HEK293 (cell line): ENCODE measurements at regions not wholly inside any gene's neighbourhood (a gene's known extent, or its start where the extent isn't known, plus 50 kb on each side); places are given as distances from the start of the nearest gene placed in this dataset.
"Not testable (repeated sequence)": the region's sequence is repeated elsewhere in the genome, so short reads cannot be mapped to it uniquely, and the experiment has no call there.

ENCODE experiments used
- KLF10 ChIP-seq: fragments of 450-650 bp; IDR thresholded peaks from 2 replicates; pipeline ENCODE4 v1.5.1; 2018; ENCODE audit warnings: missing biosample characterization, mild to moderate bottlenecking, missing genetic modification characterization
- ZBTB11 ChIP-seq: fragments of 450-650 bp; formaldehyde crosslinking; conservative IDR thresholded peaks from 2 replicates; pipeline ENCODE4 v1.5.1; 2016; ENCODE audit warnings: low read depth, missing biosample characterization, missing genetic modification characterization
- ZBTB7A ChIP-seq: fragments of 450-650 bp; formaldehyde crosslinking; IDR thresholded peaks from 2 replicates; pipeline ENCODE4 v1.5.1; 2016; ENCODE audit warnings: low read depth, missing biosample characterization, missing genetic modification characterization
- ZNF202 ChIP-seq: fragments of 450-650 bp; formaldehyde crosslinking; IDR thresholded peaks from 2 replicates; pipeline ENCODE4 v1.5.1; 2016; ENCODE audit warnings: missing biosample characterization, missing genetic modification characterization, borderline replicate concordance
- ZNF274 ChIP-seq, 2 experiments: fragments of 200-500 bp in 1 of 2; fragments of 450-650 bp in 1 of 2; sonication (Bioruptor generic) in 1 of 2; formaldehyde crosslinking in 1 of 2; IDR thresholded peaks; 2 replicates each; pipeline versions ENCODE4 v1.5.1 to v1.6.1; 2014 to 2016; ENCODE audit warnings: borderline replicate concordance in 1 of 2, inconsistent platforms in 1 of 2, low read length in 1 of 2, missing biosample characterization in 1 of 2, missing genetic modification characterization in 1 of 2
- ZNF350 ChIP-seq: fragments of 450-650 bp; formaldehyde crosslinking; IDR thresholded peaks from 2 replicates; pipeline ENCODE4 v1.5.0; 2017; ENCODE audit warnings: missing biosample characterization, mild to moderate bottlenecking, missing genetic modification characterization
- ZNF391 ChIP-seq: fragments of 450-650 bp; formaldehyde crosslinking; IDR thresholded peaks from 2 replicates; pipeline ENCODE4 v1.5.1; 2016; ENCODE audit warnings: low read depth, missing biosample characterization, missing genetic modification characterization, borderline replicate concordance
- ZNF404 ChIP-seq: fragments of 450-650 bp; formaldehyde crosslinking; IDR thresholded peaks from 2 replicates; pipeline ENCODE4 v1.5.1; 2017; ENCODE audit warnings: missing biosample characterization, missing genetic modification characterization
- ZNF610 ChIP-seq: fragments of 450-650 bp; formaldehyde crosslinking; IDR thresholded peaks from 2 replicates; pipeline ENCODE4 v1.5.1; 2016; ENCODE audit warnings: missing biosample characterization, missing genetic modification characterization, borderline replicate concordance
- ZNF777 ChIP-seq: fragments of 450-650 bp; formaldehyde crosslinking; IDR thresholded peaks from 2 replicates; pipeline ENCODE4 v1.5.1; 2017; ENCODE audit warnings: missing biosample characterization, missing genetic modification characterization, borderline replicate concordance
- TF ChIP-seq, protein P1 (sequence below): fragments of 450-650 bp; formaldehyde crosslinking; IDR thresholded peaks from 2 replicates; pipeline ENCODE4 v1.5.1; 2016; ENCODE audit warnings: missing biosample characterization, missing genetic modification characterization

DNA sequence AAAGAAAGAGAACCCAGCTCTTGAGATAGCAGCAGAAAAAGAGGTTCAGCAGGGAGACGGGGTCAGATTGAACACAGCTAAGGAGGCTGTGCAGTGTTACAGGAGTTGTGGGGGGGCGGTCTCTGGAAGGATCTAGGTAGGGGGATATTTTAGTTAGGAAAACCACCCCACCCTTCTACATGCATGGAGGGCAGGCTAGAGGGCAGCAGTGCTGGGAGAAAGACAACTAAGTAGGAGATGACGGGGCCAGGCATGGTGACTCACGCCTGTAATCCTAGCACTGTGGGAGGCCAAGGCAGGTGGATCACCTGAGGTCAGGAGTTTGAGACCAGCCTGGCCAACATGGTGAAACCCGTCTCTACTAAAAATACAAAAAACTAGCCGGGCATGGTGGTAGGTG lies 80.7 kb upstream of the KCNMA1 start:
- not testable (repeated sequence) for TF ChIP-seq ZBTB7A (tag by site-specific recombination); ZNF202 (tag by site-specific recombination); ZNF404; KLF10 (tag by site-specific recombination); ZNF274 (IDR thresholded peaks at IDR 0.05; ENCODE audit: low read length); ZNF274 (tag by site-specific recombination; IDR thresholded peaks at IDR 0.05; ENCODE audit: borderline replicate concordance); ZNF610 (tag by site-specific recombination); ZBTB11 (tag by site-specific recombination); ZNF777 (tag by site-specific recombination); ZNF350; ZNF391 (tag by site-specific recombination)
- TF ChIP-seq, protein P1, sequence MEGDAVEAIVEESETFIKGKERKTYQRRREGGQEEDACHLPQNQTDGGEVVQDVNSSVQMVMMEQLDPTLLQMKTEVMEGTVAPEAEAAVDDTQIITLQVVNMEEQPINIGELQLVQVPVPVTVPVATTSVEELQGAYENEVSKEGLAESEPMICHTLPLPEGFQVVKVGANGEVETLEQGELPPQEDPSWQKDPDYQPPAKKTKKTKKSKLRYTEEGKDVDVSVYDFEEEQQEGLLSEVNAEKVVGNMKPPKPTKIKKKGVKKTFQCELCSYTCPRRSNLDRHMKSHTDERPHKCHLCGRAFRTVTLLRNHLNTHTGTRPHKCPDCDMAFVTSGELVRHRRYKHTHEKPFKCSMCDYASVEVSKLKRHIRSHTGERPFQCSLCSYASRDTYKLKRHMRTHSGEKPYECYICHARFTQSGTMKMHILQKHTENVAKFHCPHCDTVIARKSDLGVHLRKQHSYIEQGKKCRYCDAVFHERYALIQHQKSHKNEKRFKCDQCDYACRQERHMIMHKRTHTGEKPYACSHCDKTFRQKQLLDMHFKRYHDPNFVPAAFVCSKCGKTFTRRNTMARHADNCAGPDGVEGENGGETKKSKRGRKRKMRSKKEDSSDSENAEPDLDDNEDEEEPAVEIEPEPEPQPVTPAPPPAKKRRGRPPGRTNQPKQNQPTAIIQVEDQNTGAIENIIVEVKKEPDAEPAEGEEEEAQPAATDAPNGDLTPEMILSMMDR: not testable (repeated sequence)
